IPS-18c (cell line): ENCODE measurements at regions not wholly inside any gene's neighbourhood (a gene's known extent, or its start where the extent isn't known, plus 50 kb on each side); places are given as distances from the start of the nearest gene placed in this dataset.
"Not testable (repeated sequence)": the region's sequence is repeated elsewhere in the genome, so short reads cannot be mapped to it uniquely, and the experiment has no call there.

Experiments
- H3K4me3 ChIP-seq: 2 replicates; pipeline ENCODE4 v1.7.0; 2013; ENCODE audit warnings: low read depth, mild to moderate bottlenecking, low read length, moderate library complexity; ENCODE audit not compliant: insufficient read depth
- H3K9me3 ChIP-seq: one replicate; pipeline ENCODE4 v1.6.1; 2013; ENCODE audit warnings: mild to moderate bottlenecking, low read length, moderate library complexity; ENCODE audit not compliant: control insufficient read depth, insufficient read depth

DNA sequence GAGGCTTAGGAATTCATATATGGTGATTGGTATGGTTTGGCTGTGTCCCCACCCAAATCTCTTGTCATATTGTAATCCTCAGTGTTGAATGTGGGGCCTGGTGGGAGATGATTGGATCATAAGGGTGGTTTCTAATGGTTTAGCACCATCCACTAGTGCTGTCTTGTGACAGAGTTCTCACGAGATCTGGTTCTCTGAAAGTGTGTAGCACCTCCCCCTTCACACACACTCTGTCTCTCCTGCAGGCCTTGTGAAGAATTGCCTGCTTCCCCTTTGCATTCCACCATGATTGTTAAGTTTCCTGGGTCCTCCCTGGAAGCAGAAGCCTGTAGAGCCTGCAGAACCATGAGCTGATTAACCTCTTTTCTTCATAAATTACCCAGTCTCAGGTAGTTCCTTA is 135.8 kb upstream of the FAT1 start:
- Histone ChIP-seq H3K4me3 (no peak overlapping the region), H3K9me3 (no peaks in the 10 kb centered on the region)

GRCh38 chr4:186861317-186861716 is 137.7 kb upstream of the FAT1 start:
- no peak overlapping the region for H3K4me3 ChIP-seq
- H3K9me3 ChIP-seq = no peaks in the 10 kb centered on the region

DNA sequence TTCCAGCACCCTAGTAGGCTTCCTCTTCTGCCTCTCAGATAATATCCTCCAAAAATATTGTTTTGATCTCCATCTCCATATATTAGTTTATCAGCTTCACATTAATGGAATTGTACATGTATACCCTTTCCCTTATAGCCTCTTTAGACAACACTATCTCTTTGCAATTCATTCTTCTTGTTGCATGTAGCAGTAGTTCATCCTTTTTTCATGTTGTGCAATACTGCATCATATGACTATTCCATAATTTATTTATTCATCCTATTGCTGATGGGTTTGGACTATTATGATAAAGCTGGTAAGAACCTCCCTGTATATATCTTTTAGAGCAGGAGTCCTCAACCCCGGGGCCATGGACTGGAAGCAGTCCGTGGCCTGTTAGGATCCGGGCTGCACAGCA is 148.2 kb upstream of the FAT1 start:
- Histone ChIP-seq H3K9me3 (no peaks in the 10 kb centered on the region), H3K4me3 (no peak overlapping the region)

GRCh38 chr4:186873095-186873494 is 149.4 kb upstream of the FAT1 start:
- not testable (repeated sequence) for H3K4me3 ChIP-seq, H3K9me3 ChIP-seq

GRCh38 chr4:186875476-186875875 is 151.8 kb upstream of the FAT1 start:
- Histone ChIP-seq H3K9me3 (no peaks in the 10 kb centered on the region), H3K4me3 (no peak overlapping the region)

- Histone ChIP-seq H3K4me3 (no peak overlapping the region), H3K9me3 (no peaks in the 10 kb centered on the region)
These were observed 153.4 kb upstream of the FAT1 start for GRCh38 chr4:186876961-186877626.

DNA sequence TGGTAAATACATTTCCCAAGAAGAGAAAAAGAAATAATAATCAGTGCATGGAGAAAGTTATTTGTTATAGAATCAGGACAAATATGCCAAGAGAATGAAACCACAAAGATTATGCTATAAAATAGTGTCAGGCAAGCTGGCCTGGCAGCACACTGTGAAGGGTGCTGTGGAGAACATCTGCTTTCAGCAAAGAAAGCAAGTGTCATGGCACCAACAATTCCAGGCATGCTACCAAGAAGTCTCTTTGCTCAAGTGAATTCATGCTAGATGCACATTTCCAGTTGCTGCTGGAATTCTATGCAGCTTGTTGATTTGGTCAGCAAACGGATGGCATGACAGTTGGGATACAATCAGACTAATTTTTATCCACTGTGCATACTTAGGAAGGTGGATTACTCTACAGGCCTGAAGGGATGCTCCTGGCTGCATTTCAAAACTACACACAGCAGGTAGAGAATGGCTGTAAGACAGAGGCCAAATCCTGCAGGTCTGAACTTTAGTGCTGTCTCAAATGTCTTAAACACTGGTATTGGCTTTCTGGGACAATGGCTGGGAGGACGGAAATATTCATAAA is 154.6 kb upstream of the FAT1 start:
- Histone ChIP-seq H3K9me3 (no peaks in the 10 kb centered on the region), H3K4me3 (no peak overlapping the region)

DNA sequence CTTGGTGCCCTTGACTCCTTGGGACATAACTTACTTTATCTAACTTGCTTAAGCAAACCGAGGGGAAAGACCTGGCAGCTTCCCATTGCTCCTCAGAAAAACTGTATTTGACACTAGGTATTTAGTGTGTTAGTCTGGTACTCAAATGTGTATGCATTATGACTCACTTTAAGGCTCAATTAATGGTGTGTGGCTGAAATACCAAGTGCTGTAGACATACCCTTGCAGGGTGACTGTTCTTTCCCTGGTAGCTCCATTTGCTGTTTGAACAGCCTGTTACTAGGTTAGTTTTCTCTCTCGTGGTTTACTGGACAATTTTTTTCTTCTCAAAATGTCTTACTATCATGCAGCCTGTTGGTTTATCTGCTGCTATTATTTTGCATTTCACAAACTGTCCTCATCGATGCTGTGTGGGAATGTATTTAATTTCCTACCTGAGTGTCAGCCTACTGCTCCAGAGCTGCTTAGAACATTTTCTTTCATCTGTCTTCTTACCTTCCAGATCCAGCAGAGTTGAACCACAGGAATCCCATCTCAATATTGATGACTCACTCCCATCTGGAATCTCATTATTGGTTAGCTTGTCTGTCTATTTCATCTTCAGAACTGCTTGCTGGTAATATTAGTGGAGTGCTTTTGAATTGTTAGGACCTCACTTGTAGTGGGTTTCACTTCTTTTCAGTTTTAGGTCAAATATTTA is 158.0 kb upstream of the FAT1 start:
- Histone ChIP-seq H3K9me3 (no peaks in the 10 kb centered on the region), H3K4me3 (no peak overlapping the region)

DNA sequence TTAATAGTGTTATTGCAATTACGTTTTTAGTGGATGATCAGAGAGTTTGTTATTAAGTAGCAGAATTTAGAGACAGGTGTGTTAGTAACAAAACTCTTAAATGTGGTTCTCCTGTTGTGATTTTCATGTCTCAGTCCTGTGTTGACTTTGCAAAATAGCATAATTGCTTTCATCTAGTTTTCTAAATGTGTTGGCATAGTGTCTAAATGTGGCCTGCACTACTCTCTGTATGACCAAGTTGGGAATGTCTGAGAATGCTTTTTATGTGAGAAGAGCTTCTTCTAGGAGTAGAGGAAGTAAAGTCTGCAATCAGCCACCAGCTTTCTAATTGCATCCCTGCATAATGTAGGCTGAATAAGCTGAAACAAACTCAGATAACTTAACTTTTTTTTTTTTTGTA is 158.6 kb upstream of the FAT1 start:
- Histone ChIP-seq H3K9me3 (no peaks in the 10 kb centered on the region), H3K4me3 (no peak overlapping the region)

DNA sequence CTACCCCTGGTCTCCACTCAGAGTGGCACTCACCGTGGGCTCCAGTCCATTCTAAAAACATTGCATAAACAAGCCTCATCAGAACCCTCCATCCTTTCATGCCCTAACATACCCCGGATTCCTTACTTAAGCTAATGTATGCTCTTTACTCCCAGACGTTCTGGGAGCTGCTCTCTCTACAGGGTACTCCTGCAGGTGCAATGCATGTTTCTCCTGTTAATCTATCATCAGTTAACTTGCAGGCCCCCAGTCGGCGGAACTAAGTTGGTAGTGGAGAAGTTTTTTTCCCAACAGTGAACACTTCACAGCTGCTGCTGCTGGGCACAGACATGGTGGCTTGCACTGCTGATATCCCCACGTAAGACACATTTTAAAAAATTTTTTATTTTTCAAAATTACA is 161.6 kb upstream of the FAT1 start:
- peaks cover 1% of the 10 kb centered on the region for H3K9me3 ChIP-seq

DNA sequence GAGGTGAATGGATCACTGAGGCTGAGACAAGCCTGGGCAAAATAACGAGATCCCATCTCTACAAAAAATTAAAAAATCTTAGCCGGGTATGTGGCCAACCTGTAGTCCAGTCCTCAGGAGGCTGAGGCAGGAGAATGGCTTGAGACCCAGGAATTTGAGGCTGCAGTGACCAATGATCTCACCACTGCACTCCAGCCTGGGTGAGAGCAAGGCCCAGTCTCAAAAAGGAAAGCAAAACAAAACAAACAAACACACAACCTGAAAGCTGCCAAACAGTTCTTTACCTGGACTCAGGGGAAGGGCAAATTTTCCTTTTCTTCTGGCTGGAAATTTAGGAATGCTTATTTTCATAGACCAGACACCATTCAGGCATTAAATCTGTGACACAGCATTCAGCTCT is 163.1 kb upstream of the FAT1 start:
- no peak overlapping the region for H3K4me3 ChIP-seq
- peaks cover 4% of the 10 kb centered on the region for H3K9me3 ChIP-seq

More for the DNA sequence above, 161.6 kb upstream of the FAT1 start:
- H3K4me3 ChIP-seq = no peak overlapping the region

DNA sequence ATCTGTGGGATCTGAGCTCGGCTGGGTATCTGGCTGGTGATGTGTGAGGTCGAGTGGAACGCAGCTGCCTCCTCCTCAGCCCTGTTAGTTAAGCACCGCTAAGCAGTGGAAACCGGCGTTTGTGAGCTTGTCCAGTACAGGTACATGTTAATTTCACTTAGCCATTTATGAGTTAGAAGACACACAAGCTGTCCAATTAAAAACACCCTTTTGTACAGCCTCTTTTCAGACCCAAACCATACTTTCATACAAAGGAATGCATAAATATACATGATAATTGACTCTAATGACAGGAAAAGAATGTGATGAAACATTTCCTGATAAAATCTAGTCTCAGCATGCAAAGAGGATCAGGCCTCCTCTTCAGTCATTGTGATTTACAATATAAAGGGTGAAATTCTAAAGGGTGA is 163.6 kb upstream of the FAT1 start:
- peaks cover 4% of the 10 kb centered on the region for H3K9me3 ChIP-seq
- no peak overlapping the region for H3K4me3 ChIP-seq

- H3K4me3 ChIP-seq = peak overlapping the region; percentile 10; the same call in 1 of the 2 replicates
- peaks cover 4% of the 10 kb centered on the region for H3K9me3 ChIP-seq
These were observed 164.1 kb upstream of the FAT1 start for GRCh38 chr4:186887752-186888151.

- Histone ChIP-seq H3K4me3 (no peak overlapping the region), H3K9me3 (peaks cover 4% of the 10 kb centered on the region)
These were observed 166.4 kb upstream of the FAT1 start for GRCh38 chr4:186889876-186890643.

GRCh38 chr4:186891859-186892486 is 168.3 kb upstream of the FAT1 start:
- Histone ChIP-seq H3K4me3 (no peak overlapping the region), H3K9me3 (peaks cover 4% of the 10 kb centered on the region)

DNA sequence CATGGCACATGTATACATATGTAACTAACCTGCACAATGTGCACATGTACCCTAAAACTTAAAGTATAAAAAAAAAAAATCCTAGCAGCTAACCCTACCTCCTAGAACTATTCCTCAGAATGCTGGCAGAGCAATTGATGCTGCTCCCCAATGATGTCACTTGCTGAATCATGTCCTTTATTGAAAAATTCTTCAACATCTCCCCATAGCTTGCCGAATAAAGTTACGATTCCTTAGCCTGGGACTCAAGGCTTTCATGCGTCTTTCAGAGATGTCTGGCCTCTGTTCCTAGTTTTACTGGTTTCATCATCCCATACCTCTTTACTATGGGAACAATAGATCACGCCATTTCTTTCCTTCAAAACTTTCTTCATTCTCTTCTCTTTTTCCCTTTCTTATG is 174.7 kb upstream of the FAT1 start:
- no peak overlapping the region for H3K4me3 ChIP-seq
- no peaks in the 10 kb centered on the region for H3K9me3 ChIP-seq

- no peak overlapping the region for H3K4me3 ChIP-seq
- H3K9me3 ChIP-seq = no peaks in the 10 kb centered on the region
These were observed 176.7 kb upstream of the FAT1 start for GRCh38 chr4:186900232-186900900.
